Panc1 (cell line): ENCODE measurements at regions not wholly inside any gene's neighbourhood (a gene's known extent, or its start where the extent isn't known, plus 50 kb on each side); places are given as distances from the start of the nearest gene placed in this dataset.

Experiments
- ATAC-seq: fragments of 200-7000 bp; cut with Tn5 transposase; 2 replicates; pipeline ENCODE4 v1.9.1; 2020; ENCODE audit warnings: mild to moderate bottlenecking, moderate library complexity
- BruUV-seq: library from RNA; stranded (reverse); fragments of 400-500 nt; replicated peaks from 2 replicates; lab custom pipeline; 2021; lab: Mats Ljungman, UMichigan
- CTCF ChIA-PET: fragments of 300-600 bp; sonication (Branson Sonifier 250); formaldehyde crosslinking; loops from one replicate; lab custom pipeline; 2022; ENCODE audit warnings: antibody characterized with exemption; lab: Charles Lee
- POLR2A ChIA-PET: fragments of 300-600 bp; sonication (Branson Sonifier 250); formaldehyde crosslinking; loops from one replicate; lab custom pipeline; 2022; ENCODE audit warnings: antibody characterized with exemption; lab: Charles Lee
- DNase-seq: peaks from one replicate; pipeline ENCODE4 v3.0.0-alpha.2; 2010; ENCODE audit warnings: low read depth, low spot score
- H3K27ac ChIP-seq: 2 replicates; pipeline ENCODE4 v1.5.1; 2011; ENCODE audit warnings: mild to moderate bottlenecking, low read length, inconsistent platforms
- H3K27me3 ChIP-seq: fragments of 200-500 bp; sonication (Bioruptor generic); 2 replicates; pipeline ENCODE4 v1.6.0; 2014; ENCODE audit warnings: low read length, inconsistent platforms; ENCODE audit not compliant: control insufficient read depth, insufficient read depth
- H3K36me3 ChIP-seq: fragments of 200-500 bp; sonication (Bioruptor generic); 2 replicates; pipeline ENCODE4 v1.5.1; 2014; ENCODE audit warnings: inconsistent platforms, mild to moderate bottlenecking, low read length, moderate library complexity; ENCODE audit not compliant: control insufficient read depth, insufficient read depth
- H3K4me1 ChIP-seq: 2 replicates; pipeline ENCODE4 v1.5.1; 2011; ENCODE audit warnings: inconsistent platforms, mild to moderate bottlenecking, low read length, moderate library complexity; ENCODE audit not compliant: control insufficient read depth, insufficient read depth
- H3K4me3 ChIP-seq, 2 experiments: 2 replicates each; pipeline ENCODE4 v1.5.1; 2011 to 2012; ENCODE audit warnings: low read depth in 2 of 2, low read length in 2 of 2, mild to moderate bottlenecking in 2 of 2, inconsistent platforms in 1 of 2, moderate library complexity in 1 of 2
- H3K9me3 ChIP-seq: fragments of 200-500 bp; sonication (Bioruptor generic); 2 replicates; pipeline ENCODE4 v1.5.1; 2014; ENCODE audit warnings: low read depth, mild to moderate bottlenecking, inconsistent platforms, low read length, moderate library complexity; ENCODE audit not compliant: control insufficient read depth, insufficient read depth
- POLR2AphosphoS5 ChIP-seq: IDR thresholded peaks from 2 replicates; pipeline ENCODE4 v1.6.1; 2012; ENCODE audit warnings: mild to moderate bottlenecking, low read depth, low read length, moderate library complexity
- SIN3A ChIP-seq: IDR thresholded peaks from 2 replicates; pipeline ENCODE4 v1.6.1; 2012; ENCODE audit warnings: low read depth, mild to moderate bottlenecking, low read length, moderate library complexity, borderline replicate concordance; ENCODE audit not compliant: insufficient read depth
- TCF7L2 ChIP-seq: IDR thresholded peaks from 2 replicates; pipeline ENCODE4 v1.6.1; 2011; ENCODE audit warnings: mild to moderate bottlenecking, low read depth, low read length, inconsistent platforms
- in situ Hi-C: cut with HindIII; loops from 2 replicates; pipeline ENCODE4 v1.10.0; 2016; ENCODE audit warnings: low sequenced_read_pairs, low pct_unique_long_range_greater_than_20kb
- intact Hi-C: fragments of 100-400 bp; cut with micrococcal nuclease; formaldehyde crosslinking; loops from one replicate; pipeline ENCODE4 v1.10.0; 2022; ENCODE audit not compliant: unreplicated experiment
- TF ChIP-seq, protein P1 (sequence below), 2 experiments: IDR thresholded peaks; 2 replicates each; pipeline ENCODE4 v1.6.1; 2011 to 2012; ENCODE audit warnings: low read depth in 2 of 2, control low read depth in 1 of 2, low read length in 1 of 2, mild to moderate bottlenecking in 1 of 2, moderate library complexity in 1 of 2; ENCODE audit not compliant: insufficient read depth in 1 of 2
- TF ChIP-seq, protein P2 (sequence below): fragments of 450-650 bp; IDR thresholded peaks from 2 replicates; pipeline ENCODE4 v1.5.1; 2017; ENCODE audit warnings: mild to moderate bottlenecking

DNA sequence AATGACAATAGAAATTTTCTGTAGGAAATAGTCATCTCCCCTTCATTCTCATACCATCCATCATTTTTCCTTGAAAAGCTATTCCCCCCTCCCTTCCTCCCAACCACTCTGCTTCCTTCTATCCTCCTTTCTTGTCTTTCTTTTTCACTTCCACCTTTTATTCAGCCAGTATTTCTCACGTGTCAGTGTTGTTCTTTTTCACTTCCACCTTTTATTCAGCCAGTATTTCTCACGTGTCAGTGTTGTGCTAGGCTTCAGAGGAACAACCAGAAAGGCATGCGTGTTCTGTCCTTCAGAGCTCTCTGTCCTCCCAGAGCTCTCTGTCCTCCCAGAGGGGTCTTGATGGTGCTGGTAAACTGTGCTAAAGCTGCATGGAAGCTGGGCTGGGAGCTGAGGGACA lies 419.6 kb downstream of the GADD45G start:
- H3K27ac ChIP-seq, result no peak overlapping the region
- ChIA-PET CTCF (no interaction called here), POLR2A (no interaction called here)
- ATAC-seq (no peak), DNase-seq (no peak)
- no peaks in the 10 kb centered on the region for H3K9me3 ChIP-seq
- no peaks in the 10 kb centered on the region for H3K27me3 ChIP-seq
- in situ Hi-C loops (no loop called here), intact Hi-C loops (no loop called here)
- TF ChIP-seq POLR2AphosphoS5 (no peak), TCF7L2 (no peak), SIN3A (no peak)
- TF ChIP-seq, protein P1, sequence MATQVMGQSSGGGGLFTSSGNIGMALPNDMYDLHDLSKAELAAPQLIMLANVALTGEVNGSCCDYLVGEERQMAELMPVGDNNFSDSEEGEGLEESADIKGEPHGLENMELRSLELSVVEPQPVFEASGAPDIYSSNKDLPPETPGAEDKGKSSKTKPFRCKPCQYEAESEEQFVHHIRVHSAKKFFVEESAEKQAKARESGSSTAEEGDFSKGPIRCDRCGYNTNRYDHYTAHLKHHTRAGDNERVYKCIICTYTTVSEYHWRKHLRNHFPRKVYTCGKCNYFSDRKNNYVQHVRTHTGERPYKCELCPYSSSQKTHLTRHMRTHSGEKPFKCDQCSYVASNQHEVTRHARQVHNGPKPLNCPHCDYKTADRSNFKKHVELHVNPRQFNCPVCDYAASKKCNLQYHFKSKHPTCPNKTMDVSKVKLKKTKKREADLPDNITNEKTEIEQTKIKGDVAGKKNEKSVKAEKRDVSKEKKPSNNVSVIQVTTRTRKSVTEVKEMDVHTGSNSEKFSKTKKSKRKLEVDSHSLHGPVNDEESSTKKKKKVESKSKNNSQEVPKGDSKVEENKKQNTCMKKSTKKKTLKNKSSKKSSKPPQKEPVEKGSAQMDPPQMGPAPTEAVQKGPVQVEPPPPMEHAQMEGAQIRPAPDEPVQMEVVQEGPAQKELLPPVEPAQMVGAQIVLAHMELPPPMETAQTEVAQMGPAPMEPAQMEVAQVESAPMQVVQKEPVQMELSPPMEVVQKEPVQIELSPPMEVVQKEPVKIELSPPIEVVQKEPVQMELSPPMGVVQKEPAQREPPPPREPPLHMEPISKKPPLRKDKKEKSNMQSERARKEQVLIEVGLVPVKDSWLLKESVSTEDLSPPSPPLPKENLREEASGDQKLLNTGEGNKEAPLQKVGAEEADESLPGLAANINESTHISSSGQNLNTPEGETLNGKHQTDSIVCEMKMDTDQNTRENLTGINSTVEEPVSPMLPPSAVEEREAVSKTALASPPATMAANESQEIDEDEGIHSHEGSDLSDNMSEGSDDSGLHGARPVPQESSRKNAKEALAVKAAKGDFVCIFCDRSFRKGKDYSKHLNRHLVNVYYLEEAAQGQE (IDR thresholded peaks at IDR 0.05; ENCODE audit: insufficient read depth in 1 of 2, low read depth in 2 of 2, low read length in 1 of 2), result no peak
- TF ChIP-seq, protein P2, sequence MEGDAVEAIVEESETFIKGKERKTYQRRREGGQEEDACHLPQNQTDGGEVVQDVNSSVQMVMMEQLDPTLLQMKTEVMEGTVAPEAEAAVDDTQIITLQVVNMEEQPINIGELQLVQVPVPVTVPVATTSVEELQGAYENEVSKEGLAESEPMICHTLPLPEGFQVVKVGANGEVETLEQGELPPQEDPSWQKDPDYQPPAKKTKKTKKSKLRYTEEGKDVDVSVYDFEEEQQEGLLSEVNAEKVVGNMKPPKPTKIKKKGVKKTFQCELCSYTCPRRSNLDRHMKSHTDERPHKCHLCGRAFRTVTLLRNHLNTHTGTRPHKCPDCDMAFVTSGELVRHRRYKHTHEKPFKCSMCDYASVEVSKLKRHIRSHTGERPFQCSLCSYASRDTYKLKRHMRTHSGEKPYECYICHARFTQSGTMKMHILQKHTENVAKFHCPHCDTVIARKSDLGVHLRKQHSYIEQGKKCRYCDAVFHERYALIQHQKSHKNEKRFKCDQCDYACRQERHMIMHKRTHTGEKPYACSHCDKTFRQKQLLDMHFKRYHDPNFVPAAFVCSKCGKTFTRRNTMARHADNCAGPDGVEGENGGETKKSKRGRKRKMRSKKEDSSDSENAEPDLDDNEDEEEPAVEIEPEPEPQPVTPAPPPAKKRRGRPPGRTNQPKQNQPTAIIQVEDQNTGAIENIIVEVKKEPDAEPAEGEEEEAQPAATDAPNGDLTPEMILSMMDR, result no peak
- H3K4me3 ChIP-seq, result no peak overlapping the region
- no peaks in the 10 kb centered on the region; the same call in 1 of the 2 replicates for H3K4me1 ChIP-seq
- no peaks in the 10 kb centered on the region for H3K36me3 ChIP-seq
- no TSS peak for BruUV-seq

- no peak for DNase-seq
- intact Hi-C loops (no loop called here), in situ Hi-C loops (no loop called here)
- H3K27ac ChIP-seq, result no peak overlapping the region
- no peaks in the 10 kb centered on the region; the same call in 1 of the 2 replicates for H3K4me1 ChIP-seq
- no peak for ATAC-seq
- H3K27me3 ChIP-seq, result no peaks in the 10 kb centered on the region
- no peak overlapping the region for H3K4me3 ChIP-seq
- TF ChIP-seq, protein P1 (IDR thresholded peaks at IDR 0.05; ENCODE audit: insufficient read depth in 1 of 2, low read depth in 2 of 2, low read length in 1 of 2), result no peak
- no peak for TF ChIP-seq SIN3A
- TF ChIP-seq TCF7L2, result no peak
- TF ChIP-seq POLR2AphosphoS5, result no peak
- TF ChIP-seq, protein P2, result no peak
- POLR2A ChIA-PET, result no interaction called here
- no TSS peak for BruUV-seq
- no peaks in the 10 kb centered on the region for H3K9me3 ChIP-seq
- CTCF ChIA-PET, result no interaction called here
- no peaks in the 10 kb centered on the region for H3K36me3 ChIP-seq
Measured at GRCh38 chr9:90024823-90025222, 420.0 kb downstream of the GADD45G start.
